Erythroblast (primary cell): ENCODE measurements at regions not wholly inside any gene's neighbourhood (a gene's known extent, or its start where the extent isn't known, plus 50 kb on each side); places are given as distances from the start of the nearest gene placed in this dataset.

Source experiments
- GATA1 ChIP-seq: IDR thresholded peaks from 2 replicates; pipeline ENCODE4 v1.6.1; 2011; ENCODE audit warnings: low read depth, mild to moderate bottlenecking, control low read depth, low read length, moderate library complexity
- POLR2A ChIP-seq: IDR thresholded peaks from 2 replicates; pipeline ENCODE4 v1.6.1; 2011; ENCODE audit warnings: mild to moderate bottlenecking, low read length

DNA sequence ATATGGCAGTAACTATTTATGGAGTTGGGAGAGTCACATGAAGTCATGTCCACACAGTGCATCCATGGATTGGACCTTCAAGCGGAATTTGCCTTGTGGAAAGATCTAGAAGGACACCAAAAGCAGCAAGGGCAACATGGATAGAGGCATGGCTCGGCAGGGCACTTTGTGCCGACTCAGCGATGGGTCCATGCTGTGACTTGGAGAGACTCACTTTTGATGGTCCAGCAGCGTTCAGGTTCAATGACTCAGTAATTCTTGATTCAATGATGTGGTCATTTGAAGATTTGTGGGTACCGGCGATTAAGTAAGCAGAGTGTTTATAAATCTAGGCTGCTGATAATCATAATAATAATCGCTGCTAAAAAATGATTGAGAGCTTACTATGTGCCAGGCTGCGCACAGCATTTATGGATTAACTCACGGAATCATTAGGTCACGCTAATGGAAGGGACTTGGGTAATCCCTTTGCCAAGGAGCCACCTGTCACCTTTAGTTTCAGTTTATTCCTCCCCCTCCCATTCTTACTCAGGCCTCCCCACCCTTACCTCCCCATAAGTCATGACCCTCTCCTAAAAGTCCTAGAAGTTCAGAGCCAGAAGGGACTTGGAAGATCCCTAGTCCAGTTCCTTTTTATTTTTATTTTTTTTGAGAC, 127.5 kb upstream of the CRHR1 start:
- TF ChIP-seq POLR2A, result no peak
- TF ChIP-seq GATA1, result no peak
